GM19239 (cell line): ENCODE measurements at regions not wholly inside any gene's neighbourhood (a gene's known extent, or its start where the extent isn't known, plus 50 kb on each side); places are given as distances from the start of the nearest gene placed in this dataset.
A peak's percentile ranks its signal among the peaks of the same experiment; 100 is the strongest.

ENCODE experiments used
- DNase-seq: peaks from one replicate; pipeline ENCODE4 v3.0.0; 2011; ENCODE audit warnings: low spot score; ENCODE audit not compliant: insufficient read length
- FAIRE-seq: peaks from 2 replicates; lab custom pipeline; 2011; peaks lifted over from hg19 to GRCh38; lab: Jason Lieb, UNC

DNA sequence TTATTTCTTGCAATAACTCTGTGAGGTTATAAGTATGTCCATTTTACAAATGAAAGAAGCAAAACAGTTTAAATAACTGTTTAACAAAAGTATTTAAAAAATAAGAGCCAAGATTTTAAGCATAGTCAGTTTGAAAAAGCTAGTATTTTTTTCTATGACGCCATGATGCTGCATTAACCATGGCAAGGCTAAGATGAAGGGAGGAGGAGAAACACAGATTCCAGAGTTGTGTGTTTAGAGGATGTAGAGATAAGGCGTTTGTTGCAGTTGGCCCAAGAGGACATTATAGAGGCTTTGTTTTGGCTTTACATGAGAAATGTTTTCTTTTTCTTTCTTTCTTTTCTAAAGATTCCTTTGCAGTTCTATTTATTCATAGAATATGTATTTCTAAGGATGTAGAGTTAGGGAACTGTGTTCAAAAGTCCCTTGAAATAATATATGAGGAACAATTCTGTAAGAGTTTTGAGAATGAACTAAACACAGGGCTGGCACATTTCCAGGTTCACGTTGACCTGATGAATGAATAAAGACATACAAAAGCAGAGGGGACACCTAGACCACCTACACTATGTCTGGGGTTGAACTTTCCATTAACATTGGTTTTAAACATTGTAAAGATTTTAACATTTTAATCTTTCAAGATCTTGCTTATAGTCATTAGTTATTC, 244.2 kb downstream of the KCNS3 start:
- FAIRE-seq (no peak), DNase-seq (no peak)

DNA sequence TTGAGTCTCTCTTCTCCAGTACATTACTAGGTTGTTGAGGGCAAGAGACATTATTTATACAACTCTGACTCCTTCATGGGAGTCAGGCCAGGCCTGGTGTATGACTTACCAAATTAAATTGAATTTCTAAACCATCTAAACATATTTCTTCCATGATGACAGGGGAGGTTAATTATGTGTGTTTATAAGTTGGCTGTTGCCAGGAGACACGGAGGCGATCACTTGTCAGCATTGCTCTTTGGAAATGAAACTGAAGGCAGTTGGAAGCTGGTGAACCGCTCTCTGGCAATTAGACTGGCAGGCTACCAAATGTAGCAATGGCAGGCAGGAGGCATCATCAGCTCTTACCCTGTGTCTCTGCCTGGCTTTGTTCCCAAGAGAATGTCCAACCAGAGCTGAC, 241.4 kb downstream of the KCNS3 start:
- FAIRE-seq, result no peak

DNA sequence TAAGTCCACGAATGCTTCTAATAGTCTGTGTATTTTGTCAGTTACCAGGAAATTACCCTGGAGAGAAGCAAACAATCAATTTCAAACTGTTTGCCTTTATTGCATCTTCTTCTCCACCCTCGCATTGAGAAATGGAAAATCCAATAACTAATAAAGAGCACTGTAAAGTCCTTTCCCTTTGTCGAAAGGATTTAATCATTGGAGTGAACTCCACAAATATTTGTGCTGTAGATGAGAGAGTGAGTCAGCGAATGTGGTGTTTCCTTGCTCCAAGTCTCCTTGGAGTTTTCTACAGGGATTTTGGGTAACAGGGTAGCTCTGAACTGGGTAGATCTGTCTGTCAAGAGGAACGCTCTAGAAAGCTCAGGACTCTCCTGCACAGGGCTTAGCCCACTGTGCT, 240.2 kb downstream of the KCNS3 start:
- FAIRE-seq (no peak), DNase-seq (no peak)

More for the DNA sequence above, 241.4 kb downstream of the KCNS3 start:
- no peak for DNase-seq

DNA sequence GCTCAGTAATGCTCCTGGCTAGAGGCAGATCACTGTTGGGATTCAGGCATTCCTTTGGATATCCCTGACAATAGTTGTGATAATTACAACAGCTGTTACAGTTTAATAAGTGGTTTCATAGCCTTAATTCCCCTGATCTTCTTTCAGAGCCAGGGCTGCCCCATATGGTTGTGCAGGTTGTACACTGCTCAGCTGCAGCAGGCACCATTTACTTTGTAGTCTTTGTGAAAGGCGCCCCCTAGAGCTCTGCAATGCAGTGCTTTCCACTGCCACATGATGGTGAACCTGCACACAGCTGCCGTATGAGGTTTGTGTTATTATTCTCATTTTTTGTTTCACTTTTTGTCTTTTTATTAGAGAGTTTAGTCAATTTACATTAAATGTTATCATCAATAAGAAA, 239.1 kb downstream of the KCNS3 start:
- no peak for DNase-seq
- FAIRE-seq, result peak; percentile 21

DNA sequence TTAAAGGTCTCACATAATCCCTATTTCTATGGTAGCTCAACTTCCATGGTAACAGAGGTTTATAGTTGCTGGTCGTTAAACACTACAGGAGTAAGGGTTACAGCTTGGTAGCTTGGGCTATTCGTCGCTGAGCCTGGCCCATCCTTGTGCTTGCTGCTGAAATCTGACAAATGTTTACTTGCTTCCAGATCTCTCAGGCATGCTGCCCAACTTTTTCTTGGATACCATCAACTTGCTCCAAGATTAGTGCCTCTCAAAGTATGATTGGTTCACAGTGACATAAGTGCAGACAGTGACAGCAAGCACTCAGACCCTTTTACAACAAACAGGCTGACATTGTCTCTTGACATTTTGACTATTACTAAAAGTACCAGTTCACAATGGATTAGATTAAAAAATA, 231.8 kb downstream of the KCNS3 start:
- DNase-seq, result no peak

DNA sequence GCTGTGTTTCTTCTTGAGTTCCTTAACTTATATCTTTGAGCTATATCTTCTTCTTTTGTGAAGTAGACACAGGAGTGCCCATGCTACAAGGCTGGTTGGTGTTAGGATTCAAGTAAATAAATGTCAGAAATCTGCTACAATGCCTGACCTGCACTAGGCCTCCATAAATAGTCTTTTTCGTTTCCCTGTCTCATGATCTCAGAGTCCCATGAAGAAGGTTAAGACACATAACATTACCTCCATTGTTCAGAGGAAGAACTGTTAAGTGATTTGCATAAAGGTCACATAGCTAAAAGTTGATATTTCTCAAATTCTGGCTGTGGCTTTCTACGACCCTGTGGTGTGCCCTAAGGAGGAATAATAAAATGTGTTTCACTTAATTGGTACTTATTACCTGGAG, 228.4 kb downstream of the KCNS3 start:
- DNase-seq, result no peak
- FAIRE-seq, result no peak

More for the DNA sequence above, 231.8 kb downstream of the KCNS3 start:
- FAIRE-seq, result no peak

DNA sequence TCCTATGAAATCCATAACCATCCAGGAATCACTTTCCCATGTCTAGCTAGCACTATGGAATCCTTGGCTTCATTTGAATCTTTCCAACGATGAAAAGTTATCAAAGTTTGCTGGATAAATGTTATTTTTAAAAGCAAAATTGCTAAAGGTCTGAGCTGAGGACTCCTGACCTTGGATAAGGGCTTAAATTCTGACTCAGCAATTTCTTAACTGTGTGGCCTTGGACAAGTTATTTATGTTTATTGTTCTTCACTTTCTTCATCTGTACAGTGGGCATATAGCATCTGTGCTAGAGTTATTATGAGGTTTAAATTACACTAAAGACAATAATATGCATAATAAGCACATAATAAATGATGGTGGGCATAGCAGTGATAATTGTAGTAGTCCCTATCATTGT, 227.5 kb downstream of the KCNS3 start:
- DNase-seq (no peak), FAIRE-seq (no peak)

DNA sequence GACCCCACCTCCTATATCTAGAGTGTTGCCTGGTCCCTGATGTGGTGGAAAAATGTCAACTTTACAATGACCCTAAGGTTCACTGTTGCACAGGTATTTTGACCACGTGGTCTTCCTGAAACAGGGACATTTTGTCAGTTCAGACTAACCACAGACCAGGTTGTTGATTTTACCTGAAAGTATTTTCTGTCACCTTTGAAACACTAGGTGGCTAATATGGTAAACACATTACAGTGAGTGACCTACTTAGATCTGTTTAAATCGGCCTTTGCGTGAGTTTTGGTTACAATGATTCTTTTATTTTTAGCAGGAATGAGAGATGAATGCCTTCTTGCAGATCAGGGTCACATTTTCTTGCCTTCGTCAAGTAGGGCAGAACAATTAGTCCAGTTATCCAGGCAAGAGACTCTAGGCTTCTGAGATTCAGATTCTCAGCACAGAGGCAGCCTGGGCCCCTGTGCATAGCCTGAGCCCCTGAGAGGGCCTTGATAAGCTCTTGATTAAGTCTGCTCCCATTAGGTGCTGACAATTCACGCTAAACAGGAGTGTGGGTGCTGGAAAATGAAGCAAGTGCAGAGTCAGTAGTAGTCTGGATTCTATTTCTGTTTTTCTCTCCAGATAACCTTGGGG, 226.2 kb downstream of the KCNS3 start:
- DNase-seq, result no peak
- FAIRE-seq, result no peak

DNA sequence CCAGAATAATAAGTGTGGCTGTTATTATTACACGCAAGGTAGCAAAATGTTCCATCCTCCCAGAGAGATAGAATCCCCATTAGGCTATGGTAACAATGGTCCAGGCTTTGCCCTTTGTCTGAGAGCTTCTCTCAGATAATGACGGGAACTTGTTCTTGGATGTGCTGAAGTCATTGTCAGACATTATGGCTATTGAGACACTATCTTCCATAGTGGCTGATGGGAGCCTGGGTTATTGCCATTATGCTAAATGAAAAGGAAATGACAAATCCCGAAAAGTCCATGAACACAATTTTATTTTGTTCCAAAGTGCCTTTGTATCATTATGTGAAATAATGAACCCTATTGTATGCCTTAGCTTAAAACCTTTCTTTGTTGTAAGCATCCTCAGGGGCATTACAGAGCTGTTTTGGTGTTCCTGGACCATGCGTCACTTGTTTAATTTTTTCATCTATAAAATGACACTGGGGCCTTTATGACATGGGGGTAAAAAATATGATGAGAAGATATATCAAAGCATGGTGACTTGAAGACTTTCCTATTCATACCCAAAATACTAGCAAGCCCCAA, 218.5 kb downstream of the KCNS3 start:
- FAIRE-seq, result no peak
- DNase-seq, result no peak

DNA sequence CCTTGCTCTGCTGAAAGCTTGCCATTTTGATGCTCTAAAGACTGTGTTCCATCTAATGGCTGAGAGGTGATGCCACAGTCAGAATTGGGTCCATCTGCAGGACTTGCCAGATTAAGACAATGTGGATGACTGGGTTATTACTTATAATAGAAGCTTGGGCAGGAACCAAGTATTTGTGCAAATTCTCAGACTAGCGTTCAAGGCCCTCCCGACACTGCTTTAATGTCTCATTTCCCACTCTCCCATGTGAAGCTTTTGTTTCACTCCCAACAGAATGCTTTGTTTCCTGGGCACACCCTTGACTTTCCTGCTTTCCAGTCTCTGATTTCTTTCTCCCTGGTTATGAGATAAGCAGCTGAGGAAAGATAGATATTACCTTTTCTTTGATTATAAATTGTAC, 215.8 kb downstream of the KCNS3 start:
- no peak for FAIRE-seq
- DNase-seq, result no peak

DNA sequence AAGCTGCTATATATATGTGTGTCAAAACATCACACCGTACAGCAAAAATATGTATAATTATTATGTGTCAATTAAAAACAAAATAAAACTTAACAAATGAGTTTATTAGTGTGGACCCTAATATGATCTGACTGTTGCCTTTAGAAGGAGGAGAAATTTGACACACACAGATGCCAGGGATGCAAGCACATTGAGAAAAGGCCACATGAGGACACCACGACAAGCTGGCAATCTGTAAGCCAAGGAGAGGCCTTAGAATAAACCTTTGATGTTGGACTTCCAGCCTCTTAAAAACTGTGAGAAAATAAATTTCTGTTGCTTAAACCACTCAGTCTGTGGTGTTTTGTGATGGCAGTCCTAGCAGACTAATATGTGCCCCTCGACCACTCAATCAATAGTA, 214.7 kb downstream of the KCNS3 start:
- no peak for FAIRE-seq
- DNase-seq, result no peak

DNA sequence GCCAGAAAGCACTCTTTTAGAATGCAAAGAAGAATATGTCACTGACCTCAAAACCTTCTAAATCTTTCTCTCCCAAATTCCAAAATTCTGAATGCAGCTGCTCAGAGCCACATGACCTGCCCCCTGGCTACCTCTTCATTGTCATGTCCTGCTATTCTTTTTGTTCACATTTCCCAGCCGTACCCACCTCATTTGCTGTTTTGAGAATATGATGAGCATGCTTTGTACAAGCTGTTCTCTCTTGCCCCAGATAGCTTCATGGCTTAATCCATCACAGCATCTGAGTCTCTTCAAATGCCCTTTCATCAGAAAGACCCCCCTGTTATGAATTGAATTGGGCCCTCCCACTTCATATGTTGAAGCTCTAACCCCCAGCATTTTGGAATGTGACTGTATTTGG, 214.3 kb downstream of the KCNS3 start:
- DNase-seq (no peak), FAIRE-seq (no peak)

DNA sequence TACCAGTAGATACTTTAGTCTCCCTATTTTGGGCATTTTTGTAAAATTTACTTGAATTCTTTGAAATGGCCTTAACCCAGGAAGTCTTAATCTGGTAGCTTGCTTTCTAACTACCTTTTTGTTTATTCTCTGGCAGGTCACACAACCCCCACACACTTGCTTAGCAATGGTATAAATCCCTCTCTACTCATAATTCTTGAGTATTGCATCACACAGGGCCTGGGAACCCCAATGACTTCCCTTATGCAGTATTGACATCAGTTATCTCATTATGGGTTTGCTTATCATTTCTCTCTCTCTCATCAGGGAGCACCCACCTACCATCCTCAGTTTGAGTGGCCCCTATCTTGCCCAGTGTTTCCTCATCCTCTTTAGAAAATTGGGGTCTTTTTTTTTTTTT, 207.1 kb downstream of the KCNS3 start:
- DNase-seq, result no peak

DNA sequence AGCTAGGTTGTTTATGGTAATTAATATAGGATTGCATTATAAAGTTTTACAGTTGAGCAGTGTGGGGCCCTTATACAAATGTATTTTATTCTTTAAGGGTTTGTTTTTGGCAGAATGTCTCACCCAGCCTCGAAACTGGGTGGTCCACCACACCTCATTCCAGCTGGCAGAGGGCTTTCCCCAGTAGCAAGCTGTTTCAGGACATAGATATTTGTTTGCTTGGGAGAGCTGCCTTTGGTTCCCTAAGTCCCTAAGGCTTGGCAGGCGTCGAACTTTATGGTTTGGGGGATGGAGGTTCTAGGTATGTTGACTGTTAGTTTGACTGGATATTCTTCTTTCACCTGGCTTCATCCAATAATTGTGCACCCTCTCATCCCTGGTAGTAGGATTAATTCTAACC, 205.9 kb downstream of the KCNS3 start:
- no peak for FAIRE-seq
- DNase-seq, result no peak

More for the DNA sequence above, 207.1 kb downstream of the KCNS3 start:
- no peak for FAIRE-seq

DNA sequence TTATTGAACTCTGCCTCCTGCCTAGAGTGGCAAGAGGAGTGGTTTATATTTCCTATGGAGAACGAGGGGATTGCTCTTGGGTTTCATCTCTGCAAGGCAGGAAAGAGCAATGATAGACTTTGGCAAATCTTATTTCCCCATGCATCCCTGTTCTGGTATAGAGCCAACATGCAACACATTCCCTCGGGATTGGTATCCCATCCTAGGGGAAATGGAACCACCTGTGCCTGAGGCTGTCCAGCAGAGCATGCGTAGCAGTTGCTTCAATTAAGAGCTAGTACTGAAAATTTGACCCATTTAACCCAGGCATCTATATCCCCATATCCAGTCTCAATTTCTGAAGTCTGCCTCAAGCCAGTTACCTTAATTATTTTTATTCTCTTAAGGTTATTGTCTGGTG, 205.3 kb downstream of the KCNS3 start:
- no peak for FAIRE-seq
- no peak for DNase-seq

DNA sequence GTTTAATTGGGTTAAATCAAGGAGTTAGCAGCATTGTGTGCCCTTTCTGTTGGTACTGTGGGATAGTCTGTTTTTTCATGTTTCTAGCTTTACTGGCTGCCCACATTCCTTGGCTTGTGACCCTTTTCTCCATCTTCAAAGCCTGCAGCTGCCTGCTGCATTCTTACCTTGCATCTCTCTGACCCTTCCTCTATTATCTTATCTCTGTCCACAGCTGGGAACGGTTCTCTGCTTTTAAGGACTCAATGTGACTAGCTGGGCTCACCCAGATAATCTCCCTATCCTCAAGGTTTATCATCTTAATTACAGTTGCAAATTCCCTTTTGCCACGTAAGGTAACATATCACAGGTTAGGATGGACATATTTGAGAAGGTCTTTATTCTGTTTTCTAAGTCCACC, 199.7 kb downstream of the KCNS3 start:
- DNase-seq (no peak), FAIRE-seq (no peak)

DNA sequence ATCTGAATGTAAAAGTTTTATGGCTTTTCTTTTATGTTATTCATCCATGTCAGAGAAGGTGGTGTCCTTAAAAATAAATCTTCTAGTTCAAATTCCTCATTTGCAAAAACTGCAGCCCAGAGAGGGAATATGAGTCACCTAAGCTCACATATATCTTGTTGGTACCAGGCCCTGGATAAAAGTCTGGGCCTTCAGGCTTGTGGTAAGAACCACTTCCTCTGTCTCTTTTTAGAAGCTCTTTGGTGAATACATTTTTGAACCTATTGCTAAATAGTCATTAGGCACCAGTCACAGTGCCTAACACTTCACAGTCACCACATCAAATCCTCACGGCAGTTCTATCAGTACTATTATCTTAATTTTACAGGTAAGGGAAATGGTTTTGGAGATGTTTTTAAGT, 199.2 kb downstream of the KCNS3 start:
- FAIRE-seq (no peak), DNase-seq (no peak)

DNA sequence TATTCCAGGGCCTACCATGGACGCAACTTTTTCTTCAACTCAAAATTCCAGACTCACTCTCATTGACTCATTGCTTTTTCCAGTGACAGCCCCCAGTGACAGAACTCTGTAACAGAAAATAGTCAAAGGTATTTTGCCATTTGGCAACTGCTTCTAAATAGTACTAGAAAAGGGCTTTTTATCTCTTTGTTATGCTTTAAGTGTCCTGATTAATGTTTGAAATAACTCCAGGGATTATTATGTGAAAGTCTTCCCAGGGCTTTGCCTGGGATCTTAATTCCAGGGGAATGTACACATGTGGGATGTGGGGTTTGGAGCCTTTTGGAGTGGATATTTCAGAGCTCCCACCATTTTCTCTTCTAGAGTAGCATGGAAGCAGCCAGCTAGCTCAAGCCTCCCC, 198.8 kb downstream of the KCNS3 start:
- FAIRE-seq (no peak), DNase-seq (no peak)

DNA sequence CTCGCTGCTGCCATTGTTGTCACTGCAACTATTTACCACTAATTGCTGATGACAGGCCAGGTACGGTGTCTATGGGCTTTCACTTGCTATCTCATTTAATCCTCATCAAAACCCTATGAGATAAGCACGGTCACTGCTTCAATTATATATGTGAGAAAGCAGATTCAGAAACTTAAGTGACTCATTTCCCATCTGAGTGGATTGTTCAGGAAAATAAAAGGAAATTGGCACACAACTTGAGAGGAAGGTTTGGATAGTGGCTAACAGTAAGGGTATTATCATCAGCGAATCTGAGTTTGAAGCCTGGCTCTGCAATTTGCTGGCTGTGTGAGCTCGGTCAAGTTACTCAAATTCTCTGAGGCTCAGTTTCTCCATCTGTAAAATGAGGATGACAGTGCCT, 196.0 kb downstream of the KCNS3 start:
- FAIRE-seq (no peak), DNase-seq (no peak)

DNA sequence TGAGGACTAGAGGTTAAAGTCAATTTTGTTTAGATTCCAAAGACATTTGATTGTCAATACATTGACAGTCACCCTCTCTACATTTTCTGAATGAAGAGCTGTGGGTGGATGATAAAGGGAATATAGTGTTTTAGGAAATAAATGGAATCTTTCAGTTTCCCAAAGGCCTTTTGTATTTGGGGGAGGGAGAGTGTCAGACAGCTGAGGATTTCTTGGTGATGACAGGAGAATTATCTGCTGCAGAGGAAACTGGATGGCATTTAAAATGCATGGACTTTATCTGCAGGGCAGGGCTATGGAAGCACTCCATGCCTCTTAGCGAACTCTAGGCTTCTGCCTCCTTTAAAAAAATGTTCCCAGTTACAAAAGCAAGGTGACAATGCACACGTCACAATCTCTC, 195.1 kb downstream of the KCNS3 start:
- DNase-seq (no peak), FAIRE-seq (no peak)

DNA sequence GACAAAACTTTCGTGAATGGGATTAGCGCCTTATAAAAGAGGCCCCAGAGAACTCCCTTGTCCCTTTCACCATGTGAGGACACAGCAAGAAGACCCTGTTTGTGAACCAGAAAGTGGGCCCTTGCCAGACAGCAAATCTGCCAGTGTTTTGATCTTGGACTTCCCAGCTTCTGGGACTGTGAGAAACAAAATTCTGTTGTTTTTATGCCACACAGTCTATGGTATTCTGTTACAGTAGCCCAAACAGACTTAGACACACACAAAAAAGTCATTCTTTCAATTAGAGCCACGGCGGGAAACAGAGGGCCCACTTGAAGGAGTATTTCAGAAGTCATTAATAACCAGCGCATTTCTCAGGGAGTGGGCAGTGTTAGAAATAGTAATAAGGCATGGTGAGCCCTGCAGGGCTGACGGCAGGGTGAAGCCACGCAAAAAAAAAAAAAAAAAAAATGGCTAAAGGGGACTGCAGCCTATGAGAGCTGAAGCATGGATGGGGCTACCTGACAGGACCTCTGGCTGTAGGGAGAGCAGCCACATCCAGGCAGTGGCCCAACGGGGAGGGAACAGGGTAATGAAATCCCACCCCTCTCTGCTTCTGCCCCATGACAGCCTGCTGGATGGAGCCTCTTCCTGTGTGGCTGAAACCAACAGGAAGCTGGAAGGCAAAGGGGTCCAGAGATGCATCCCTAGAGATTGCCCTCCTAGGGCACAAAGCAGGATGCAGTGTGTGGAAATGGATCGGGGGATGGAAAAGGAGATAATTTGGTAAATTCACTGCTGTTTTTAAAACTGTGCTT, 189.3 kb downstream of the KCNS3 start:
- DNase-seq, result no peak
- FAIRE-seq, result no peak
